GM12878 (cell line): ENCODE measurements at regions not wholly inside any gene's neighbourhood (a gene's known extent, or its start where the extent isn't known, plus 50 kb on each side); places are given as distances from the start of the nearest gene placed in this dataset.

ENCODE experiments used
- CHD1 ChIP-seq: IDR thresholded peaks from 2 replicates; pipeline ENCODE4 v1.6.1; 2012; ENCODE audit warnings: low read depth, low read length, improper control_type of control experiment
- CTCF ChIP-seq, 3 experiments: IDR thresholded peaks in 2 of 3; conservative IDR thresholded peaks in 1 of 3; 2 replicates each; pipeline ENCODE4 v1.5.1; 2011; ENCODE audit warnings: low read depth in 3 of 3, low read length in 3 of 3, mild to moderate bottlenecking in 3 of 3, control low read depth in 2 of 3, moderate library complexity in 2 of 3, inconsistent platforms in 1 of 3, mixed read lengths in 1 of 3; ENCODE audit not compliant: control insufficient read depth in 2 of 3, insufficient read depth in 1 of 3; ENCODE audit errors: extremely low read depth in 1 of 3
- EZH2 ChIP-seq: IDR thresholded peaks from 2 replicates; pipeline ENCODE4 v1.6.1; 2012; ENCODE audit warnings: low read depth, mild to moderate bottlenecking, control low read depth, inconsistent platforms, low read length, borderline replicate concordance; ENCODE audit not compliant: control insufficient read depth
- GABPA ChIP-seq: IDR thresholded peaks from 2 replicates; pipeline ENCODE4 v1.6.1; 2014; ENCODE audit warnings: antibody characterized with exemption, low read depth, mild to moderate bottlenecking, inconsistent platforms
- MAX ChIP-seq: IDR thresholded peaks from 2 replicates; pipeline ENCODE4 v1.6.1; 2012; ENCODE audit warnings: low read depth, low read length, improper control_type of control experiment
- MXI1 ChIP-seq: fragments of 150-350 bp; IDR thresholded peaks from 2 replicates; pipeline ENCODE4 v1.6.1; 2011; ENCODE audit warnings: low read depth, mild to moderate bottlenecking, inconsistent platforms, low read length, improper control_type of control experiment
- RAD51 ChIP-seq: fragments of 450-650 bp; IDR thresholded peaks from 2 replicates; pipeline ENCODE4 v1.6.1; 2016; ENCODE audit warnings: moderate library complexity, mild to moderate bottlenecking, inconsistent platforms
- RFX5 ChIP-seq: IDR thresholded peaks from 2 replicates; pipeline ENCODE4 v1.6.1; 2011; ENCODE audit warnings: low read depth, low read length, improper control_type of control experiment
- TCF12 ChIP-seq: IDR thresholded peaks from 2 replicates; pipeline ENCODE4 v1.6.1; 2011; ENCODE audit warnings: low read depth, mild to moderate bottlenecking, low read length
- ZBTB11 ChIP-seq: fragments of 450-650 bp; formaldehyde crosslinking; IDR thresholded peaks from 2 replicates; pipeline ENCODE4 v1.5.0; 2022; ENCODE audit warnings: mild to moderate bottlenecking, missing genetic modification characterization

- TF ChIP-seq TCF12 (no peak), MXI1 (no peak), GABPA (no peak), CTCF (IDR thresholded peaks at IDR 0.05 in 2 of 3, conservative IDR thresholded peaks at IDR 0.05 in 1 of 3; ENCODE audit: control insufficient read depth in 2 of 3, extremely low read depth in 1 of 3, insufficient read depth in 1 of 3, low read depth in 3 of 3, low read length in 3 of 3) (no peak), MAX (no peak), RAD51 (no peak), CHD1 (no peak), ZBTB11 (CRISPR knock-in tag) (no peak), EZH2 (no peak), RFX5 (no peak)
Measured at GRCh38 chr2:122481717-122482116, 726.3 kb downstream of the TSN start.
